ENCODE measurements at regions not wholly inside any gene's neighbourhood (a gene's known extent, or its start where the extent isn't known, plus 50 kb on each side); places are given as distances from the start of the nearest gene placed in this dataset.

DNA sequence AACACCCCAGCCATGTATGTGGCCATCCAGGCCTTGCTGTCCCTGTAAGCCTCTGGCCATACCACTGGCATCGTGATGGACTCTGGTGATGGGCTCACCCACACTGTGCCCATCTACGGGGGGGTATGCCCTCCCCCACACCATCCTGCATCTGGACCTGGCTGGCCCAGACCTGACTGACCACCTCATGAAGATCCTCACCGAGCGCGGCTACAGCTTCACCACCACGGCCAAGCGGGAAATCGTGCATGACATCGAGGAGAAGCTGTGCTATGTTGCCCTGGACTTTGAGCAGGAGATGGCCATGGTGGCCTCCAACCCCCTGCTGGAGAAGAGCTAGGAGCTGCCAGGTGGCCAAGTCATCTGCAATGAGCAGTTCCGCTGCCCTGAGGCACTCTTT lies 80.4 kb upstream of the ZCCHC2 start:
- no peak for DNase-seq (ENCODE audit: low spot score in 2 of 2)
- Histone ChIP-seq H3K9me3 (no peaks in the 10 kb centered on the region), H3K36me3 (no peaks in the 10 kb centered on the region), H3K4me3 (no peak overlapping the region), H3K27ac (no peak overlapping the region), H3K27me3 (no peaks in the 10 kb centered on the region), H3K4me1 (peaks cover 0 to 13% (median 0%) of the 10 kb centered on the region in 4 donors)
- TF ChIP-seq, protein P1, sequence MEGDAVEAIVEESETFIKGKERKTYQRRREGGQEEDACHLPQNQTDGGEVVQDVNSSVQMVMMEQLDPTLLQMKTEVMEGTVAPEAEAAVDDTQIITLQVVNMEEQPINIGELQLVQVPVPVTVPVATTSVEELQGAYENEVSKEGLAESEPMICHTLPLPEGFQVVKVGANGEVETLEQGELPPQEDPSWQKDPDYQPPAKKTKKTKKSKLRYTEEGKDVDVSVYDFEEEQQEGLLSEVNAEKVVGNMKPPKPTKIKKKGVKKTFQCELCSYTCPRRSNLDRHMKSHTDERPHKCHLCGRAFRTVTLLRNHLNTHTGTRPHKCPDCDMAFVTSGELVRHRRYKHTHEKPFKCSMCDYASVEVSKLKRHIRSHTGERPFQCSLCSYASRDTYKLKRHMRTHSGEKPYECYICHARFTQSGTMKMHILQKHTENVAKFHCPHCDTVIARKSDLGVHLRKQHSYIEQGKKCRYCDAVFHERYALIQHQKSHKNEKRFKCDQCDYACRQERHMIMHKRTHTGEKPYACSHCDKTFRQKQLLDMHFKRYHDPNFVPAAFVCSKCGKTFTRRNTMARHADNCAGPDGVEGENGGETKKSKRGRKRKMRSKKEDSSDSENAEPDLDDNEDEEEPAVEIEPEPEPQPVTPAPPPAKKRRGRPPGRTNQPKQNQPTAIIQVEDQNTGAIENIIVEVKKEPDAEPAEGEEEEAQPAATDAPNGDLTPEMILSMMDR (IDR thresholded peaks at IDR 0.05) = no peak
- TF ChIP-seq POLR2A (IDR thresholded peaks at IDR 0.05) (no peak), EP300 (IDR thresholded peaks at IDR 0.05) (no peak)
- 93 to 98% methylated on average over 6 to 10 of the region's 10 CpGs for WGBS, 2 donors

DNA sequence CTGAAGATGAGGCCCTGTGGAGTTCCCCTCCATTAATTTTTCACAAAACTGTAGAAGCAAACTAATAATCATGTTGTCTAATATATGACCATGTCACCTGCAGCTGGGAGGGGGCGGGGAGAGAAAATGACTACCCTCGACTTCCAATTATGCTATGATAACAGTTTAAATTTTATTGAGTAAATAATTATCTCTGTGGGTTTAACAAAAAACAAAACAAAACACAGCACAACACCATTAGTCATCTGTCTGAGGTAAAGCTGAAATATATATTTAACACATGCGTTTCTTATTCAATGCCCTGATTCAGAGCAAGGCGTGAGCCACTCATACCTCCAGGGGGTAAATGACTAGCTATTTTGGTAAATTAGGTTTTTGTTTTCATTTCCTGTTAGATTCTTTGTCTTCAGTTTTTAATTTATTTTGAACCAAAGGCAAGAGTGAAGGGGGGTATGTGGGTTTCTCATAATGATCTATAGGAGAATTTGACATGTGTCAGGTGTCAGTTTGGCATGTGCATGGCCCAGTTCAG lies 77.4 kb upstream of the ZCCHC2 start:
- TF ChIP-seq POLR2A (IDR thresholded peaks at IDR 0.05) (no peak), EP300 (IDR thresholded peaks at IDR 0.05) (no peak)

DNA sequence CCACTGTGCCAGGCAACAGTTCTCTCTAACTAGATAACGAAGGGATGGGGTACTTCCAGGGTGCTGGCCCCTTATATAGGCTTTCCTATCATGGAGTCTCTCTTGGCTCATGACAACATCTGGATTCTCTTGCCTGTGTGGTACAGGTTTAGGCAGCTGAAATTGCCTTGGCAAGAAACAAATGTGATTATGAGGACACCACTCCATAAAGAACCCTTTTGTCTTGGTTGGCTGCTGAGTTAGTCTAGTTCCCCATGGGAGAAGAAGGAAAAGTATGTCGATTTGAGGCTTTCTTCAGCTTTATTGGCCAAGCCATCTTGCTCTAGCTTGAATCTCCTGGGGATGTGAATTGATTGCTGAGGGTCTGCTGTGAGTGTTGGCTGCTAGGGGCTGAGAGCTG lies 76.3 kb upstream of the ZCCHC2 start:
- Histone ChIP-seq H3K4me3 (no peak overlapping the region), H3K27me3 (no peaks in the 10 kb centered on the region), H3K4me1 (peaks cover 0 to 12% (median 0%) of the 10 kb centered on the region in 4 donors), H3K27ac (no peak overlapping the region), H3K36me3 (no peaks in the 10 kb centered on the region), H3K9me3 (no peaks in the 10 kb centered on the region)
- TF ChIP-seq, protein P1 (IDR thresholded peaks at IDR 0.05) = no peak
- TF ChIP-seq EP300 (IDR thresholded peaks at IDR 0.05) (no peak), POLR2A (IDR thresholded peaks at IDR 0.05) (no peak)
- 57 to 82% methylated on average over 2 of the region's 2 CpGs for WGBS, 2 donors
- DNase-seq (ENCODE audit: low spot score in 2 of 2) = no peak

More for the DNA sequence above, 77.4 kb upstream of the ZCCHC2 start:
- H3K9me3 ChIP-seq = no peaks in the 10 kb centered on the region
- WGBS, 2 donors = 59 to 67% methylated on average over 4 of the region's 4 CpGs
- no peak for DNase-seq (ENCODE audit: low spot score in 2 of 2)
- H3K27me3 ChIP-seq = no peaks in the 10 kb centered on the region
- H3K4me3 ChIP-seq = no peak overlapping the region
- H3K36me3 ChIP-seq = no peaks in the 10 kb centered on the region
- H3K4me1 ChIP-seq = peaks cover 0 to 2% (median 0%) of the 10 kb centered on the region in 4 donors
- no peak overlapping the region for H3K27ac ChIP-seq

DNA sequence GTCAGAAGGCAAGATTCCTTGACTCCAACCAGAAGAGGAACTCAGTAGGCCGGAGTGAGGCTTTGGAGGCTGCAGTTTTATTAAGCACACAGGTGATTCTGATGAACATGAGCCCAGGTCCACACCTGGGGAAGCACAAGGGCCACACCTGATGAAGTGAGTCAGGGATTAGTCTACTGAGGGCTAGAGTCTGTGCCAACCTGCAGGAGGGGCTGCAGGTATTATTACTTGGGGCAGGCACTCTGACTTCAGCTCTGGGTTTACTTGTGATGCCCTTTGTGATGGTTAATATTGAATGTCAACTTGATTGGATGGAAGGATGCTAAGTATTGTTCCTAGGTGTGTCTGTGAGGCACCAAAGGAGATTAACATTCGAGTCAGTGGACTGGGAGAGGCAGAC lies 75.2 kb upstream of the ZCCHC2 start:
- no peaks in the 10 kb centered on the region for H3K36me3 ChIP-seq
- no peak overlapping the region for H3K27ac ChIP-seq
- no peaks in the 10 kb centered on the region for H3K9me3 ChIP-seq
- no peaks in the 10 kb centered on the region for H3K27me3 ChIP-seq
- TF ChIP-seq POLR2A (IDR thresholded peaks at IDR 0.05) (no peak), EP300 (IDR thresholded peaks at IDR 0.05) (no peak)
- TF ChIP-seq, protein P1 (IDR thresholded peaks at IDR 0.05) = no peak
- 84 to 85% methylated on average over 2 of the region's 2 CpGs for WGBS, 2 donors
- no peak for DNase-seq (ENCODE audit: low spot score in 2 of 2)
- peaks cover 0 to 13% (median 0%) of the 10 kb centered on the region in 4 donors for H3K4me1 ChIP-seq
- H3K4me3 ChIP-seq = no peak overlapping the region

DNA sequence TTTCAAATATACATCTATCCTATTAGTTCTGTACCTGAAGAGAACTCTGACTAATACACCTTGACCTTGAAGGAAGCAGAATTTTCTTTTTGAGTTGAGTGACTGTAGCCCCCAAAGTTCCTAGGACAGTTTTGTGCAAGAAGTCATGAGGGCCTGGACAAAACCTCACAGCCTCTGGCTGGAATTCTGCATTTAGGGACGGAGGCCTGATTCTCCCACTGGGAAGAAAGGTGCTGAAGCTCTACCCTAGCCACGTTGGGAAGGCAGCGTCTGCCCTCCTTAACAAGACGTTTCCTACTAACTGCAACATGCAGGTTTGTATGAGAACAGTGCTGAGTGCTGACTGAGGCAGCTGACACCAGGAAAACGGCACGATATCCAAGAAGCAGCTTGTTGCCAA lies 74.4 kb upstream of the ZCCHC2 start:
- DNase-seq (ENCODE audit: low spot score in 2 of 2) = no peak
- Histone ChIP-seq H3K4me3 (no peak overlapping the region), H3K9me3 (no peaks in the 10 kb centered on the region), H3K27me3 (no peaks in the 10 kb centered on the region), H3K36me3 (no peaks in the 10 kb centered on the region), H3K4me1 (peaks cover 0 to 13% (median 0%) of the 10 kb centered on the region in 4 donors), H3K27ac (no peak overlapping the region)
- 52 to 75% methylated on average over 6 of the region's 6 CpGs for WGBS, 2 donors
- TF ChIP-seq, protein P1 (IDR thresholded peaks at IDR 0.05) = no peak
- TF ChIP-seq POLR2A (IDR thresholded peaks at IDR 0.05) (no peak), EP300 (IDR thresholded peaks at IDR 0.05) (no peak)
